Stimulated activated naive CD8-positive, alpha-beta T cell treated with anti-CD3 and anti-CD28 coated beads, Interleukin-15, Interleukin-2, amounts not matched to agents 100 ng/mL and 50 ng/mL, for 24 hours (primary cell): ENCODE measurements at regions not wholly inside any gene's neighbourhood (a gene's known extent, or its start where the extent isn't known, plus 50 kb on each side); places are given as distances from the start of the nearest gene placed in this dataset.

Source experiments
- H3K27ac Mint-ChIP-seq: one replicate; pipeline ENCODE4 v1.8.0; 2021; ENCODE audit warnings: mild to moderate bottlenecking, mixed read lengths
- H3K27me3 Mint-ChIP-seq: one replicate; pipeline ENCODE4 v1.8.0; 2021; ENCODE audit warnings: mixed read lengths
- H3K36me3 Mint-ChIP-seq: one replicate; pipeline ENCODE4 v1.8.0; 2021; ENCODE audit warnings: low read depth, mixed read lengths
- H3K4me1 Mint-ChIP-seq: one replicate; pipeline ENCODE4 v1.8.0; 2021; ENCODE audit warnings: low read depth, mixed read lengths
- H3K4me3 Mint-ChIP-seq: one replicate; pipeline ENCODE4 v1.8.0; 2021; ENCODE audit warnings: mild to moderate bottlenecking, mixed read lengths
- H3K9me3 Mint-ChIP-seq: one replicate; pipeline ENCODE4 v1.8.0; 2021; ENCODE audit warnings: mixed read lengths

GRCh38 chr7:17026269-17026668 is 144.5 kb upstream of the AGR3 start:
- Mint-ChIP-seq H3K4me3 (no peak overlapping the region), H3K27ac (no peak overlapping the region), H3K9me3 (no peaks in the 10 kb centered on the region), H3K36me3 (no peaks in the 10 kb centered on the region), H3K4me1 (peaks cover 21% of the 10 kb centered on the region), H3K27me3 (no peaks in the 10 kb centered on the region)

DNA sequence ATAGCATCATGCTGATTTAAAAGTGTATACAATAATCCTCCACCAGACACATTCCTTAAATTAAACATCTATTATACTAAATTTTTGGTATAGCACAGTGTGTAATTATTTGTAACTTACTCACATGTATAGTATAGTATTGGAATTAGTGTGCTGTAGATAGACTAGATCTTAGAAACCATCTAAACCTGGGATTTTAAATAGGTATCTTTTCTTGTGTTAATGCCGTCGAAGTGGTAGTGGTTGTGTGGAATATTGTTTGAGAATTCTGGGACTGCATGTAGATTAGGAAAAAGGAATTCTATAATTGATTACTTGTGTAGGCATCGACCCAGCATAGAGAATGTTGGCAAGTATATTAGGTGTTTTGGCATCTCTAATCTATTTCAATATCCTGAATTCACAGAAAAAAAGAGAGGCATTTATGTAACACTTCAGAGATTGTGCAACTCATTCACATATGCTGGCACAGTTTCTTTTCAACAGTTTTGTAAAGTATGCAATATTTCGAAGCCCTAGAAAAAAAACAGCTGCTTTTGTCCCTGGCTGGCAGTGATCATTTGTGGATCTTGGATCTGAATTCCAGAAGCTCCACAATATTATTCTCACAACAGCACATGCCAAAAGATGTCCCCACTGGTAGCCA is 145.5 kb upstream of the AGR3 start:
- H3K27ac Mint-ChIP-seq, result no peak overlapping the region
- no peaks in the 10 kb centered on the region for H3K36me3 Mint-ChIP-seq
- H3K9me3 Mint-ChIP-seq, result no peaks in the 10 kb centered on the region
- H3K4me3 Mint-ChIP-seq, result no peak overlapping the region
- no peaks in the 10 kb centered on the region for H3K27me3 Mint-ChIP-seq
- H3K4me1 Mint-ChIP-seq, result peaks cover 17% of the 10 kb centered on the region

- H3K4me3 Mint-ChIP-seq, result no peak overlapping the region
- peaks cover 12% of the 10 kb centered on the region for H3K4me1 Mint-ChIP-seq
- H3K27ac Mint-ChIP-seq, result no peak overlapping the region
- H3K36me3 Mint-ChIP-seq, result no peaks in the 10 kb centered on the region
- H3K27me3 Mint-ChIP-seq, result no peaks in the 10 kb centered on the region
- H3K9me3 Mint-ChIP-seq, result no peaks in the 10 kb centered on the region
These were observed 146.0 kb upstream of the AGR3 start for GRCh38 chr7:17027789-17028152.

GRCh38 chr7:17029150-17029549 is 147.4 kb upstream of the AGR3 start:
- H3K27me3 Mint-ChIP-seq, result no peaks in the 10 kb centered on the region
- no peak overlapping the region for H3K4me3 Mint-ChIP-seq
- H3K9me3 Mint-ChIP-seq, result no peaks in the 10 kb centered on the region
- no peaks in the 10 kb centered on the region for H3K36me3 Mint-ChIP-seq
- H3K27ac Mint-ChIP-seq, result no peak overlapping the region
- H3K4me1 Mint-ChIP-seq, result peaks cover 8% of the 10 kb centered on the region

GRCh38 chr7:17030559-17030958 is 148.8 kb upstream of the AGR3 start:
- peaks cover 8% of the 10 kb centered on the region for H3K4me1 Mint-ChIP-seq
- no peaks in the 10 kb centered on the region for H3K36me3 Mint-ChIP-seq
- H3K4me3 Mint-ChIP-seq, result no peak overlapping the region
- no peaks in the 10 kb centered on the region for H3K27me3 Mint-ChIP-seq
- no peak overlapping the region for H3K27ac Mint-ChIP-seq
- no peaks in the 10 kb centered on the region for H3K9me3 Mint-ChIP-seq

- Mint-ChIP-seq H3K27ac (no peak overlapping the region), H3K4me3 (no peak overlapping the region), H3K27me3 (no peaks in the 10 kb centered on the region), H3K4me1 (peaks cover 8% of the 10 kb centered on the region), H3K9me3 (no peaks in the 10 kb centered on the region), H3K36me3 (no peaks in the 10 kb centered on the region)
These were observed 150.2 kb upstream of the AGR3 start for GRCh38 chr7:17031906-17032551.

DNA sequence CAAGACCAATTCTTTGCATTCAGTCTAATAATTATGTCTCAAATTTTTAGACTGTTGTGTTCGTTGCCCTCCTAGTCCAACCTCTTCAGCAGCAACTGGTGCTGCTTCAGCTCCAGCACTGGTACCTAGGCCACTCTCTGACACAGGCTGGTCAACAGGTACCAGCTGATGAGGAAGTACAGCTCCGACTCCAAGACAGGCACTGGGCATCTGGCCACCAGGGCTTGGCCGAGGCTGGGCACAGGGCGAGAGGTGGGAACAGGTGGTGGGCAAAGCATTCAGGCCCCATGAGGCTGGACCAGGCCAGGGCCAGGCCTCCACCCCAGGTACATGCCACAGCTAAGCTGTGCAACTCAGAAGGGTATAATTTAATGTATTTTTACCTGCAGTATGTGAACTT is 151.5 kb upstream of the AGR3 start:
- H3K27ac Mint-ChIP-seq, result no peak overlapping the region
- H3K36me3 Mint-ChIP-seq, result no peaks in the 10 kb centered on the region
- no peaks in the 10 kb centered on the region for H3K9me3 Mint-ChIP-seq
- no peak overlapping the region for H3K4me3 Mint-ChIP-seq
- peaks cover 12% of the 10 kb centered on the region for H3K4me1 Mint-ChIP-seq
- no peaks in the 10 kb centered on the region for H3K27me3 Mint-ChIP-seq

- Mint-ChIP-seq H3K27ac (no peak overlapping the region), H3K4me3 (no peak overlapping the region), H3K27me3 (peaks cover 5% of the 10 kb centered on the region), H3K9me3 (no peaks in the 10 kb centered on the region), H3K36me3 (no peaks in the 10 kb centered on the region), H3K4me1 (peaks cover 19% of the 10 kb centered on the region)
These were observed 154.8 kb upstream of the AGR3 start for GRCh38 chr7:17036584-17036983.

GRCh38 chr7:17037356-17037755 is 155.6 kb upstream of the AGR3 start:
- Mint-ChIP-seq H3K4me3 (no peak overlapping the region), H3K27me3 (peaks cover 5% of the 10 kb centered on the region), H3K4me1 (peaks cover 27% of the 10 kb centered on the region), H3K27ac (no peak overlapping the region), H3K36me3 (no peaks in the 10 kb centered on the region), H3K9me3 (no peaks in the 10 kb centered on the region)

DNA sequence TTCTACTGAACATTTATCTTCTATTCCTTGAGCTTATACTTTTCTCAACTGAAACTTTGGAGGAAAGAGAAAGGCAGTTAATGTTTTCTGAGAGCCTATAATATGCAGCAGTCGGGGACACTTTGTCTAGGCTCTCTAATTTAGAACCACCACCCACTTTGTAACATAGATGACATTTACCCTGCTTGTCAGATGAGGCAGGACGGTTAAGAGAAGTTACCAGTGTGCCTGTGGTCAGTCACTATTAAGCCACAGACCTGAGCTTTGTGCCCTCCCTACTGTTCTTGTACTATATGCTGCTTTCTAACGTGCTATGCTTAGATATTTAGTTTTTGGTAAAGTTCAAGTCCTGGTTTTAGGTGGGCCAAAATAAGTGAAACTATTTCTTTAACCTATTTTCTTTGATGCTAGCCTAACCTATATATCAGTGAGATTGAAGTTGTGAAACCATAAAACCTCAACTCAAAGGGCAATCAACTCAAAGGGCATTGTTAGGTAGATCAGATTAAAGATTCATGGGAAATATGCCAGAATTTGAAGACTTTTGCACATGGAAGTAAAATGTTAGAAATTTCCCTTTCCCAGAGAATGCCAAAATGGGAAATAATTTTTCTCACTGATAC is 156.5 kb upstream of the AGR3 start:
- H3K36me3 Mint-ChIP-seq, result no peaks in the 10 kb centered on the region
- H3K27ac Mint-ChIP-seq, result no peak overlapping the region
- H3K4me3 Mint-ChIP-seq, result no peak overlapping the region
- peaks cover 33% of the 10 kb centered on the region for H3K4me1 Mint-ChIP-seq
- H3K9me3 Mint-ChIP-seq, result no peaks in the 10 kb centered on the region
- peaks cover 5% of the 10 kb centered on the region for H3K27me3 Mint-ChIP-seq

- Mint-ChIP-seq H3K4me1 (peaks cover 37% of the 10 kb centered on the region), H3K4me3 (no peak overlapping the region), H3K27me3 (peaks cover 5% of the 10 kb centered on the region), H3K9me3 (no peaks in the 10 kb centered on the region), H3K36me3 (no peaks in the 10 kb centered on the region), H3K27ac (no peak overlapping the region)
These were observed 157.0 kb upstream of the AGR3 start for GRCh38 chr7:17038783-17039170.

DNA sequence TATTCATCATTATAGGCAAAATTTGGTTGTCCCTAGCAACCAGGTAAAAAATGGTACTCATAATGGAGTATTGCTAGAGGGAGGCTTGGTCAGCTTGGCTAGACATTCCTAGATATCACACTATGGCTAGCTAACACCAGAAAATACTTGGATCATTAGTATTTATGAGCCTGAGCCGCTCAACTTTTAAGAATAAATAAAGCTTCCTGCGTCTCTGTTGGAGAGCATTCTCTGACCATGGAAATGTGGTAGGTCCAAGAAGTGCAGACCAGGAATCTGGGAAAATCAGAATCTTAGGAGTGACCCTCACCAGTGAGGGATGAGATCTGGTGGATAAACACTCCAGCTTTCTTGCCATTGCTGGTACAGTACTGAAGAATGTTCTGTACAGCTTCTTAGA is 157.6 kb upstream of the AGR3 start:
- no peaks in the 10 kb centered on the region for H3K36me3 Mint-ChIP-seq
- peaks cover 37% of the 10 kb centered on the region for H3K4me1 Mint-ChIP-seq
- H3K4me3 Mint-ChIP-seq, result no peak overlapping the region
- no peaks in the 10 kb centered on the region for H3K9me3 Mint-ChIP-seq
- H3K27ac Mint-ChIP-seq, result no peak overlapping the region
- H3K27me3 Mint-ChIP-seq, result peaks cover 5% of the 10 kb centered on the region

- H3K27ac Mint-ChIP-seq, result no peak overlapping the region
- no peak overlapping the region for H3K4me3 Mint-ChIP-seq
- H3K36me3 Mint-ChIP-seq, result no peaks in the 10 kb centered on the region
- peaks cover 5% of the 10 kb centered on the region for H3K27me3 Mint-ChIP-seq
- no peaks in the 10 kb centered on the region for H3K9me3 Mint-ChIP-seq
- peaks cover 37% of the 10 kb centered on the region for H3K4me1 Mint-ChIP-seq
These were observed 158.9 kb upstream of the AGR3 start for GRCh38 chr7:17040716-17041115.

DNA sequence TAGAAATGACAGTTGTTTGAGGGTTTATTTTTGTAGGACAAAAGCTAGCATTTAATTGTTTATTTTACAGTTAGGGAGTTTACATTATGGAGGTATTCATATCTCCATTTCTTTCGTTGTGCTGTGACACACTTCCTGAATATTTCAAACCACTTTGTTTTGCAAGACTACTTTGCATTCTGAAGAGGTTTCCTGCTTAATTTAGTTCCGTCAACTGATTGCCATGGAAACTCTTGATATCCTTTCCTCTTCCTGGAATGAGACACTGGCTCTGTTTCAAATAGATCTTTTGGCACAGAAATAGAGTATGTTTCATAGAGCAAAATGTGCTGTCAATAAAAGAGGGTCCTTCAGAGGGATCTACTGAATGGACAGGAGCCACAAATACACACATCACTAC is 159.5 kb upstream of the AGR3 start:
- H3K27ac Mint-ChIP-seq, result no peak overlapping the region

GRCh38 chr7:17042211-17042610 is 160.4 kb upstream of the AGR3 start:
- Mint-ChIP-seq H3K36me3 (no peaks in the 10 kb centered on the region), H3K27ac (peak overlapping the region; percentile 18), H3K4me3 (no peak overlapping the region), H3K9me3 (no peaks in the 10 kb centered on the region), H3K27me3 (peaks cover 5% of the 10 kb centered on the region), H3K4me1 (peaks cover 37% of the 10 kb centered on the region)

More for the DNA sequence above, 159.5 kb upstream of the AGR3 start:
- H3K27me3 Mint-ChIP-seq, result peaks cover 5% of the 10 kb centered on the region
- H3K4me3 Mint-ChIP-seq, result no peak overlapping the region
- H3K4me1 Mint-ChIP-seq, result peaks cover 37% of the 10 kb centered on the region
- H3K9me3 Mint-ChIP-seq, result no peaks in the 10 kb centered on the region
- H3K36me3 Mint-ChIP-seq, result no peaks in the 10 kb centered on the region
